Stimulated activated CD8-positive, alpha-beta memory T cell treated with anti-CD3 and anti-CD28 coated beads, Interleukin-7, amount 100 ng/mL, for 1 hour (primary cell): ENCODE measurements at regions not wholly inside any gene's neighbourhood (a gene's known extent, or its start where the extent isn't known, plus 50 kb on each side); places are given as distances from the start of the nearest gene placed in this dataset.
"Not testable (repeated sequence)": the region's sequence is repeated elsewhere in the genome, so short reads cannot be mapped to it uniquely, and the experiment has no call there.

Source experiments
- DNase-seq, 2 donors: peaks; one replicate each; pipeline ENCODE4 v3.0.0-alpha.2; 2020; ENCODE audit warnings: low read depth in 2 of 2

- DNase-seq: no peak
These were observed 171.8 kb upstream of the GSE1 start for GRCh38 chr16:85441189-85441889.

GRCh38 chr16:85441890-85442670, 171.0 kb upstream of the GSE1 start:
- no peak for DNase-seq

GRCh38 chr16:85443116-85443515, 170.0 kb upstream of the GSE1 start:
- DNase-seq: no peak

GRCh38 chr16:85443531-85443930, 169.6 kb upstream of the GSE1 start:
- no peak for DNase-seq

- DNase-seq: no peak
These were observed 167.9 kb upstream of the GSE1 start for GRCh38 chr16:85445064-85445778.

GRCh38 chr16:85445779-85446222, 167.3 kb upstream of the GSE1 start:
- no peak for DNase-seq

- no peak for DNase-seq
These were observed 166.0 kb upstream of the GSE1 start for GRCh38 chr16:85446951-85447692.

GRCh38 chr16:85447693-85448313, 165.3 kb upstream of the GSE1 start:
- DNase-seq: no peak

- peak in 1 of 2 donors; percentile 28 for DNase-seq
These were observed 164.4 kb upstream of the GSE1 start for GRCh38 chr16:85448557-85449190.

GRCh38 chr16:85449191-85449884, 163.8 kb upstream of the GSE1 start:
- no peak for DNase-seq

- DNase-seq: no peak
These were observed 163.3 kb upstream of the GSE1 start for GRCh38 chr16:85449885-85450245.

GRCh38 chr16:85451142-85451541, 162.0 kb upstream of the GSE1 start:
- not testable (repeated sequence) for DNase-seq

GRCh38 chr16:85451641-85452363, 161.3 kb upstream of the GSE1 start:
- no peak for DNase-seq

GRCh38 chr16:85452364-85453193, 160.5 kb upstream of the GSE1 start:
- no peak for DNase-seq

GRCh38 chr16:85453194-85453678, 159.9 kb upstream of the GSE1 start:
- DNase-seq: no peak

GRCh38 chr16:85453703-85454102, 159.4 kb upstream of the GSE1 start:
- no peak for DNase-seq

GRCh38 chr16:85454171-85454872, 158.8 kb upstream of the GSE1 start:
- DNase-seq: no peak

- no peak for DNase-seq
These were observed 157.6 kb upstream of the GSE1 start for GRCh38 chr16:85455534-85455933.
